ENCODE measurements at regions not wholly inside any gene's neighbourhood (a gene's known extent, or its start where the extent isn't known, plus 50 kb on each side); places are given as distances from the start of the nearest gene placed in this dataset.

- H3K9me3 ChIP-seq: no peaks in the 10 kb centered on the region; the same call in 1 of the 2 replicates
Observed at GRCh38 chr3:88816445-88816844, 291.0 kb upstream of the EPHA3 start.

GRCh38 chr3:88824666-88825564 lies 282.5 kb upstream of the EPHA3 start:
- DNase-seq: no peak
- Histone ChIP-seq H3K4me3 (ENCODE audit: low read depth, low read length) (no peak overlapping the region), H3K36me3 (no peaks in the 10 kb centered on the region), H3K4me1 (no peaks in the 10 kb centered on the region), H3K9me3 (no peaks in the 10 kb centered on the region; the same call in 1 of the 2 replicates), H3K27me3 (no peaks in the 10 kb centered on the region)
- TF ChIP-seq, protein P1, sequence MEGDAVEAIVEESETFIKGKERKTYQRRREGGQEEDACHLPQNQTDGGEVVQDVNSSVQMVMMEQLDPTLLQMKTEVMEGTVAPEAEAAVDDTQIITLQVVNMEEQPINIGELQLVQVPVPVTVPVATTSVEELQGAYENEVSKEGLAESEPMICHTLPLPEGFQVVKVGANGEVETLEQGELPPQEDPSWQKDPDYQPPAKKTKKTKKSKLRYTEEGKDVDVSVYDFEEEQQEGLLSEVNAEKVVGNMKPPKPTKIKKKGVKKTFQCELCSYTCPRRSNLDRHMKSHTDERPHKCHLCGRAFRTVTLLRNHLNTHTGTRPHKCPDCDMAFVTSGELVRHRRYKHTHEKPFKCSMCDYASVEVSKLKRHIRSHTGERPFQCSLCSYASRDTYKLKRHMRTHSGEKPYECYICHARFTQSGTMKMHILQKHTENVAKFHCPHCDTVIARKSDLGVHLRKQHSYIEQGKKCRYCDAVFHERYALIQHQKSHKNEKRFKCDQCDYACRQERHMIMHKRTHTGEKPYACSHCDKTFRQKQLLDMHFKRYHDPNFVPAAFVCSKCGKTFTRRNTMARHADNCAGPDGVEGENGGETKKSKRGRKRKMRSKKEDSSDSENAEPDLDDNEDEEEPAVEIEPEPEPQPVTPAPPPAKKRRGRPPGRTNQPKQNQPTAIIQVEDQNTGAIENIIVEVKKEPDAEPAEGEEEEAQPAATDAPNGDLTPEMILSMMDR (IDR thresholded peaks at IDR 0.05; ENCODE audit: low read depth, low read length): no peak

More at GRCh38 chr3:88816445-88816844, 291.0 kb upstream of the EPHA3 start:
- Histone ChIP-seq H3K36me3 (no peaks in the 10 kb centered on the region), H3K4me1 (no peaks in the 10 kb centered on the region), H3K27me3 (no peaks in the 10 kb centered on the region), H3K4me3 (ENCODE audit: low read depth, low read length) (no peak overlapping the region)
- DNase-seq: no peak
- TF ChIP-seq, protein P1 (IDR thresholded peaks at IDR 0.05; ENCODE audit: low read depth, low read length): no peak

DNA sequence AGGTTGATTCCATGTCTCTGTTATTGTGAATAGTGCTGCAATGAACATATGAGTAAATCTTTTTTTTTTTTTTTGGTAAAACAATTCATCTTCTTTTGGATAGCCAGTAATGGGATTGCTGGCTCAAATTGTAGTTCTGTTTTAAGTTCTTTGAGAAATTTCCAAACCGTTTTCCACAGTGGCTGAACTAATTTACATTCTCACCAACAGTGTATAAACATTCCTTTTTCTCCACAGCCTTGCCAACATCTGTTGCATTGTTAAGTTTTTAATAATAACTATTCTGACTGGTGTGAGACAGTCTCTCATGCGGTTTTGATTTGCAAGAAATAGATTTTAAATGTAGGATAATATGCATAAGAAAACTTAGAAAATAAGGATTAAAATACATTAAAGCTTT lies 279.0 kb upstream of the EPHA3 start:
- Histone ChIP-seq H3K4me3 (ENCODE audit: low read depth, low read length) (no peak overlapping the region), H3K4me1 (no peaks in the 10 kb centered on the region), H3K9me3 (no peaks in the 10 kb centered on the region), H3K36me3 (no peaks in the 10 kb centered on the region), H3K27me3 (no peaks in the 10 kb centered on the region)
- DNase-seq: no peak
- TF ChIP-seq, protein P1 (IDR thresholded peaks at IDR 0.05; ENCODE audit: low read depth, low read length): no peak

GRCh38 chr3:88852606-88853005 lies 254.8 kb upstream of the EPHA3 start:
- H3K27me3 ChIP-seq: no peaks in the 10 kb centered on the region
- H3K9me3 ChIP-seq: no peaks in the 10 kb centered on the region
- DNase-seq: no peak
- TF ChIP-seq, protein P1 (IDR thresholded peaks at IDR 0.05; ENCODE audit: low read depth, low read length): no peak
- H3K4me1 ChIP-seq: no peaks in the 10 kb centered on the region
- H3K36me3 ChIP-seq: no peaks in the 10 kb centered on the region
- H3K4me3 ChIP-seq (ENCODE audit: low read depth, low read length): no peak overlapping the region

- Histone ChIP-seq H3K9me3 (no peaks in the 10 kb centered on the region; the same call in 1 of the 2 replicates), H3K36me3 (no peaks in the 10 kb centered on the region), H3K27me3 (no peaks in the 10 kb centered on the region), H3K4me1 (no peaks in the 10 kb centered on the region), H3K4me3 (ENCODE audit: low read depth, low read length) (no peak overlapping the region)
- TF ChIP-seq, protein P1 (IDR thresholded peaks at IDR 0.05; ENCODE audit: low read depth, low read length): no peak
- DNase-seq: no peak
Observed at GRCh38 chr3:88863196-88863595, 244.2 kb upstream of the EPHA3 start.

DNA sequence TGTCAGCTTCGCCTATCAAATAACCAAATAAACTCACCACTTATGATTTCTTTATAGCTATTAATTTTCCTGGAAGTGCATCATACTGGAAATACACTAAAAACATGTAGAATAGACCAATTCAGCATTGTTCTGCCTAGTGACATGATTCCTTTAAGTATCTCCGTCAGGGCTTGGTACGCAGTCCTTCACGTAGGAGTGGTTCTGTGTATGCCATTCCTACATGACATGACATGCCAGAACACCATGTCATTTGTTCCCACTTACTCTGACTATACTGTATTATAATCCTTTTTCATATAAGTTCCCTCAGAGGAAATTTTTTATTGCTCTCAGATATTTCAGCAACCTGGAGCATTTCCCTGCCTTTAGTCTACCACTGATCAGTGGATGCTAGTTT lies 230.7 kb upstream of the EPHA3 start:
- no peaks in the 10 kb centered on the region for H3K4me1 ChIP-seq
- no peaks in the 10 kb centered on the region for H3K36me3 ChIP-seq
- no peak for DNase-seq
- no peaks in the 10 kb centered on the region for H3K27me3 ChIP-seq
- H3K9me3 ChIP-seq: no peaks in the 10 kb centered on the region
- no peak overlapping the region for H3K4me3 ChIP-seq (ENCODE audit: low read depth, low read length)
- TF ChIP-seq, protein P1 (IDR thresholded peaks at IDR 0.05; ENCODE audit: low read depth, low read length): no peak

Data from BE2C (cell line).